ENCODE measurements at regions not wholly inside any gene's neighbourhood (a gene's known extent, or its start where the extent isn't known, plus 50 kb on each side); places are given as distances from the start of the nearest gene placed in this dataset.
"Not testable (repeated sequence)": the region's sequence is repeated elsewhere in the genome, so short reads cannot be mapped to it uniquely, and the experiment has no call there.

DNA sequence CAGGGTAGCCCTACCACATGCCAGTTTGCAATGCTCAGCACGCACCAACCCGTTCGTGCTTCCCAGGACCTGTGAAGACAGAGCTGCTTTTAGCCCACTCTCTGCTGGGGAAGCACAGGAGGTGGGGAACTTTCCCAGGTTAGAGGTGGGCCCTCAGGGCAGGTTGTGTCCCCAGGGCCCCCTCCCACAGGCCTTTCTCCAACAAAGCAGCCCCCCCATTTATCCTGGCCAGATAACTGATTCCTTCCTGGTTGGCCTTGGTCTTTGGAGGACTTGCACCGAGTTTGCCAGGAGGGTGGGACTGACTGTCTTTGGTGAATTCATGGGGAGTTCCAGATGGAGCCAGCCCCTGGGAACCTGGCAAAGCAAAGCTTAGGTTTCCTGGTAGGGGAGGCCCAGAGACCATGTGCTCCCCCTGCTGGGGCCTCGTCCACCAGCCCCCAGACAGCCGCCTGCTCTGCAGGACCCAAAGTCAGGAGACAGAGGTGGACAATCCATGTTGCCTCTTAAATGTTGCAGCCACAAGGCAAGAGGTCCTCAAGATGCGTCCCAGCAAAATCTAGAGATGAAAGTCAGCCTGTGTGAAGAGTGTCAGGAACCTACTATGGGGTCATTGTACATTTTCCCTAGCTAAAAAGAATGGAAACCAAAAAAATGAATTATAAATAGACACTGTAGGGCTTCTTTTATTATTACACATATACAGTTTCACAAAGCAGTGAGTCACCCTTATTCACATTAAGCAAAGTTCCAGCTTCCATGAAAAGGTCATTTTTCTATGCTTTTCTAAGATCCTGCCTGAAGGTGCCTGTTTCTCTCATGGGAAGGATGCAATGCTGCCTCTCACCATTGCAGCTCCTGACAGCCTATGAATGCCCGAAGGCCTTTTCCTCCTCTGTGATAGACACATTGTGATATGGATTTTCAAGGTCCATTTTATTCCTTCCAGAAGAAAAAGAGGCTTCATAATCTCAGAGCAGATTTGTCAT lies 497.8 kb downstream of the PREX1 start:
- no peak for DNase-seq (ENCODE audit: low spot score)

DNA sequence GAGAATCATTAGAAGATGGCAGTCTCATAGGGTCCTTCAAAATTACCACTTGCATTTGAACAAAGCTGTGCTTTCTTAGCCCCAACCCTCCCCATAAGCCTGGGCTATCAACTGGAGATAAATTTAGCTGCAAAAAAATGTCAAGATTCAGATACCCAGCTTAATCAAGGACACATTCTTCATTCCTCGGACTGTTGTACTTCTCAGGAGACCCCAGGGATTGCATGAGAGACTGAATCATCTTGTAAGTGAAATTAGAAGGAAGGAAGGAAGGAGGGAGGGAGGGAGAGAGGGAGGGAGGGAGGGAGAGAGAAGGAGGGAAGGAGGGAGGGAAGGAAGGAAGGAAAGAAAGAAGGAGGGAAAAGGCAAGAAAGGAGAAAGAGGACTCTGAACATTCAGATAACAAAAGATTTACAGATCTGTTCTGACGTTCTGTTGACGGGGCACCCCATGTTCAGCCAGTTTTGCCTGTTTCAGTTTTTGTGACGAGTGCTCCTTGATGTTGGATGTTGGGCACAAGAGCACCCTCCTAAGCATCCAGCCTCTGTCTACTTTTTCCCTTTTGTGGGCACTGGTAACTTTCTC lies 498.7 kb downstream of the PREX1 start:
- DNase-seq (ENCODE audit: low spot score) = no peak

DNA sequence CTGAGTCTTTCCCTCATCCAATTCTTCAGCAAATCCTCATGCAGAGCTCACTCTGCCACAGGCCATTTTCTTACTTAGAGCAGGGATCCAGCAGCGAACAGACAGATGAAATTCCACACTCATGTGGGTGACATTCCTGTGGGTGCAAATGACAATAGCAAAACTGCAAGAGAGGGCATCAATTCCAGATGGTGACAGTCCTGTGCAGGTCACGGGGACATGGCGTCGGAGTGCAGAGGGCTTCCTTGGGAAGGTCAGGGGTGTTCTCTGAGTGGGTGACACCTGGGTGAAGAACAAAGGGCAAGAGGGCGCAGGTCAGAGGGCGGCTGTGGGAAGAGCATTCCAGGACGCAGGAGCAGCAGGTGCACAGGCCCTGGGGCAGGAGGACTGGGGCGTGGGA lies 500.0 kb downstream of the PREX1 start:
- not testable (repeated sequence) for DNase-seq (ENCODE audit: low spot score)

- DNase-seq (ENCODE audit: low spot score) = no peak
Observed at GRCh38 chr20:48326868-48327267, 500.9 kb downstream of the PREX1 start.

DNA sequence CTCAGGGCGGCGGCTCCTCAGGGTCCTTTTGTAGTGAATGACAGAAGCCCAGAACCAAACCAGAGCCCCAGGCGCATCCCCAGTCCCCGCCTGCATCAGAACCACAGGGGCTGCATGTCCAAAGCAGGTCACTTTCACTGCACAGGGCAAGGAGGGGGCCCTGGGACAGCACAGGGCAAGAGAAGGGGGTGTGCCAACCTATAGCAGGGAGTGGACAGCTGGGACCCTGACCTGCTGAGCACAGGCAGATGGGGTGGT lies 501.4 kb downstream of the PREX1 start:
- no peak for DNase-seq (ENCODE audit: low spot score)

DNA sequence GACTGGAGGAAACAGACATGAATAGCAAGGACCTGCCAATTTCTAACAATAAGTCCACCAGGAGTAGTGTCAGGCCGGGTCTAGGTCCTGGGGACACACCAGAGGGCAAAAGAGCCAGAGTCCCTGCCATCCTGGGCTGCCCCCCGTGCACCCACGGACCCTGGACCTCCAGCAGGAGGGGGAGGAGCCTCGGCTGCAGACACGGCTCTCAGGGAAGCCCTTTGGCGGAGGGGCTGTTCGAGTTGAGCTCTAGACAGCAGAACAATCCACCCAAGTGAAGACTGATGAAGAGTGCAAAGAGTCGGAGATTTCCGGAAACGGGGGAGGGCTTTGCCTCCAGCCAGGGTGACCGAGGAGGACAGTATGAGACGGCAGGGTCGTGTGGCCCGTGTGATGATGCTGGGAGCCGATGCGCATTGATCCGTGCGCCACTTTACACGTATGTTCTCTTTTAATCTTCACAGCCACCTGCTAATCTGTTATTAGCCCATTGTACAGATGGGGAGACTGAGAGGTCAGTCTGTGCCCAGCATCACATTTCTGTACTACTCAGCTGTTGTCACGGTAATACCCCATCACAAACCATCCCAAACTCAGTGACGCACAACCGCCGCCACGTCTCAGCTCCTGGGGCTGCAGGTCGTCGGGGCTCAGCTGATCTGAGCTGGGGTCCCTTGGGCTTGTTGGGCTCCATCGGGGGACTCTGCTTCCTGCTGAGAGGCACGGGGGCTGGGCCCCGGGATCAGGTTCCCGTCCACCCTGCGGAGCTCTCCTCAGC lies 502.0 kb downstream of the PREX1 start:
- no peak for DNase-seq (ENCODE audit: low spot score)

DNA sequence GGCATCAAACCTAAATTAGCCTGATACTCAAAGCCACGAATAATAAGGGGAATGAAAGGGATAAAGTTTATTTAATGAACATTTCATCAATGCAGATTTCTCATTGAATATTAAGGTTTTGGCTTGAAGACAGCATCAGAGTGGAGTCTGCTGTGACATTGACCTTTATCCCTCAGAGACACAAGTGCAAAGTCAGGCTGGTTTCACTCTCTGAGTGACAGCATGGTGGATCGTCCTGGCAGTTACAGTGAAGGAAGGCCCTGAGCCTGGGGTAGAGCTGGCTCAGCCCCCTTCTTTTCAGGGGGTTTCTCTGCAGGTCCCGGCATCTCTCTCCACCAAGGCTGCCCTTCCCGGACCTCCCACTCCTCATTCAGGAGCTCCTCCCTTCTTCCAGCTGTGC lies 503.1 kb downstream of the PREX1 start:
- no peak for DNase-seq (ENCODE audit: low spot score)

DNA sequence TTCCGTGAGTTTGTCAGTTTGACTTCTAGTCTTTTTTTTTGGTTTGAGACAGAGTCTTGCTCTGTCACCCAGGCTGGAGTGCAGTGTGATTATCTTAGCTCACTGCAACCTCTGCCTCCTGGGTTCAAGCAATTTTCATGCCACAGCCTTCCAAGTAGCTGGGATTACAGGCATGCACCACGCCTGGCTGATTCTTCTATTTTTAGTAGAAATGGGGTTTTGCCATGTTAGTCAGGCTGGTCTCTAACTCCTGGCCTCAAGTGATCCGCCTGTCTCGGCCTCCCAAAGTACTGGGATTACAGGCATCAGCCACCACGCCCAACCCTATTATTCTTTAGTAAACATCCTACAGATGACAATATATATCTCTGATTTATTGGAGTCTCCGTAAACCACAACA lies 506.5 kb downstream of the PREX1 start:
- DNase-seq (ENCODE audit: low spot score) = no peak

DNA sequence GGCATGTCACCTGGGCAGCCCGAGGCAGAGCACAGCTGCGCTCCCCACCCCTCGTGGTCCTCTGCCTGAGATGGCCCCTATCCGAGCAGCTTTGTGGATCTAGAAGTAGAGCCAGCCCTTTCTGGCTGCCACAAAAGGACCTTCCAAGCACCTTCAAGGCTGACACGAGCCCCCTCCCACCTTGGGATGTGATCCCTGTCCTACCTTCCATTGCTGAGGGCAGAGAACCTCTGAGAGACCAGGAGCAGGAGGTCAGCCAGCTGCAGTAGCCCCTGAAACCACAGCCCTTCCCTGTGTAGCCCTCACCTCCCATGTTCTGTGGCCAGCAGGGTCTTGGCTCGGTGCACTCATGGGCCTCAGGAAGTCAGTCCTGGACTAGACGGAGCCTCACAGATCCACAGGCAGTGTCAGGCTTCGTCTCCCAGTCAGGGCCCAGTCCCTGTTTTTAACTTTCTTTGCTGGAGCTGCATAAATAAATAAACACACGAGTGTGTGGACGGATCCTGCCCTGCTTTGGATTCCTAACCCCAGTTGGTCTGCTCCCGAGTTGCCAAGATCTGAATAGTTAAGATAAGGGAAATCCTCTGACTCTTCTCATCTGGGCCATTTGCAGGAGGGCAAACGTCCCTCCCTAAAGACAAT lies 507.7 kb downstream of the PREX1 start:
- DNase-seq (ENCODE audit: low spot score) = no peak

GRCh38 chr20:48317578-48317977 lies 510.2 kb downstream of the PREX1 start:
- no peak for DNase-seq (ENCODE audit: low spot score)

DNA sequence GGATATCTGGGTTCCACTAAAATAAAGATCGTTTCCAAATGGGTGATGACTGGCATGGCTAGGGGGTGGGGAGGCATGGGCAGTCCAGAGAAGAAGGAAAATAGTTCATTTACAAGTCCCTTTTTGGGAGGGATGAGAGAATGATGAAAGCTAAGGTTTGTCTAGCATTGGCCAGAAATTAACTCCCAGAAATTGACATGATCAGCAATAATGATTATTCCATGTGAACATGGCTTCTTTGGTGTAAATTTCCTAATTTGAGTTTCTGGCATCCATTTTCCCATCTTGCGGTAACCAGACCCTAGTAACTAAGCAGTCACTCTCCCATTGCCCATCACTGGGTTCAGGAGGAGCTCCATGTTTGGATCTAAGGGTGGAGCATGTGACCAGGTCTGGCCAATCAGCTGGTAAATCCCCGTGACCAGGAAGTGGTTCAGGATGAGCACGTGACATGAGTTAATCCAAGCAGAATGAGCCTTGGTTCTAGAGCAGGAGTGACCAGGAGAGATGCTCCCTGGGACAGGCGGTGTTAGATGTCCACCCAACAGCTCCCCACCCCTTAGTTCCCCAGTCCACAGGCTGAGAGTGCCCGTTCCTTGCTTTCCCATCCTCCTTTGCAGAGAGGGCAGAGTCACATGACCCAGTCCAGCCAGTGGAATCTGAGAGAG lies 512.7 kb downstream of the PREX1 start:
- DNase-seq (ENCODE audit: low spot score) = no peak

GRCh38 chr20:48313324-48313723 lies 514.5 kb downstream of the PREX1 start:
- no peak for DNase-seq (ENCODE audit: low spot score)

DNA sequence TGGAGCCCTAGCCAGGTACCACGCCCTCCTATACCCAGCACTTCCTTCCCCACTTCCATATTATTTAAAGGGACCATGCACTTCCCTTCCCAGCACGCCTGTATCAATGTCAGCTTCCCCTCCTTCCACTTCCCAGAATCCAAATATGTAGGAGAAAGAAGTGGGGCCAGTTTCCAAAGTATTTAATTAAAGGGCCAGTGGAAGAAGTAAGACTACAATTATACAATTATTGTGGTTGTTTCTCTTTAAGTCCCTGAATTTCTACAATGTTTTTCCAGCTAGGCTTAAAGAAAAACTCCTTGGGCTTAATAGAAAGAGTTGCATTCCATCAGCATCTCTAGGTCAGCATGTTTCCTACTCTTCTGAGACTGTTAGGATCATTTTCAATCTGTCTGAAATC lies 515.8 kb downstream of the PREX1 start:
- no peak for DNase-seq (ENCODE audit: low spot score)

DNA sequence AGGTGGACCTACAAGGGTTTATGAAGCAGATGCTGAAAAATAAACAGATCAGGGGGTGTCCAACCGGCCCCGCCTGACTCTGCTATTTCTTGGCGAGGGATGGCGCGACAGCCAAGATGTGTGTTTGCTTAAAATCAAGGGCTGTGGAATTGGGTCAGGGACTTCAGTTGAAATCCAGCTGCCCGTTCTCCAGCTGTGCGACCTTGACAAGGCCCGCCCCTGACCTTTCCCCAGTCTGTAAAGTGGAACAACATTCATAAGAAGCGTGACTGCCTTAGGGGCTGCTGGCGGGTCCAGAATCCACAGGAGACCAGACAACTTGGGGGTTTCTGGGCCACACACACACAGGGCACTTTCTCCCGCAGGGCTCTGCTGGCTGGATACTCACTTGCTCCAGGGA lies 517.5 kb downstream of the PREX1 start:
- DNase-seq (ENCODE audit: low spot score) = no peak

DNA sequence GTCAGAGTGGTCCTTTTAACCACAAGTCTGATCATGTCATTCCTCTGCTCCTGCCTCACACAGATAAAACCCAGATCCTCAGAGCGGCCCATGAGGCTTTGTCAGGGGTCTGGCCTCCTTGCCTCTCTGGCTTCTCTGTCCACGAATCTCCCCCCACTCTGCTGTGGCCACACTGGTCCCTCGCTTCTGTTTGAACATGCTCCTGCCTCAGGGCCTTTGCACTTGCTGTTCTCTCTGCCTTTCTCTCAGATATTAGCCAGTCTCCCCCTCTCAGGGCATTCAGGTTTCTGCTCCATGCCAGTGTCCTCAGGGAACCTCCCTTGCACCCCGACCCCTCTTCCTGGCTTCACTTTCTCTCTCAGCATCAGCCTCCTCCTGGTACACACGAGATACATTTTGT lies 518.5 kb downstream of the PREX1 start:
- DNase-seq (ENCODE audit: low spot score) = no peak

- DNase-seq (ENCODE audit: low spot score) = no peak
Observed at GRCh38 chr20:48308882-48309281, 518.9 kb downstream of the PREX1 start.

GRCh38 chr20:48308232-48308781 lies 519.5 kb downstream of the PREX1 start:
- DNase-seq (ENCODE audit: low spot score) = no peak

DNA sequence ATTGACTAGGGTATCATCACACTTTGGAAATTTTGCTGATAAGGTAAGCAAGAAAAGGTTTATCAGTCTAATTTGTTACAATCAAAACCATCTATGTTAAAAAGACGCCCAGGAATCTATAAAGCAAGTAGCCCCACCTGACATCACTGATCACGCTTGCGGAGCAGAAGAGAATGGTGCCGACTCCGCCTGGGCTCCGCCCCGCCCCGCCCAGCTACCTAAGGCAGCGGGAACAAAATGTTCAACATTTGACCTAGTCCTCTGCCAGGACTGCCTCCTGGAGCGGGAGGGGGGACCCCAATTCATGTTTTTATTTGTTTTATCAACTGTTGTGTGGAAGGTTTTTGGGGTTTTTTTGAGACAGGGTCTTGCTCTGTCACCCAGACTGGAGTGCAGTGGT lies 520.5 kb downstream of the PREX1 start:
- no peak for DNase-seq (ENCODE audit: low spot score)

DNA sequence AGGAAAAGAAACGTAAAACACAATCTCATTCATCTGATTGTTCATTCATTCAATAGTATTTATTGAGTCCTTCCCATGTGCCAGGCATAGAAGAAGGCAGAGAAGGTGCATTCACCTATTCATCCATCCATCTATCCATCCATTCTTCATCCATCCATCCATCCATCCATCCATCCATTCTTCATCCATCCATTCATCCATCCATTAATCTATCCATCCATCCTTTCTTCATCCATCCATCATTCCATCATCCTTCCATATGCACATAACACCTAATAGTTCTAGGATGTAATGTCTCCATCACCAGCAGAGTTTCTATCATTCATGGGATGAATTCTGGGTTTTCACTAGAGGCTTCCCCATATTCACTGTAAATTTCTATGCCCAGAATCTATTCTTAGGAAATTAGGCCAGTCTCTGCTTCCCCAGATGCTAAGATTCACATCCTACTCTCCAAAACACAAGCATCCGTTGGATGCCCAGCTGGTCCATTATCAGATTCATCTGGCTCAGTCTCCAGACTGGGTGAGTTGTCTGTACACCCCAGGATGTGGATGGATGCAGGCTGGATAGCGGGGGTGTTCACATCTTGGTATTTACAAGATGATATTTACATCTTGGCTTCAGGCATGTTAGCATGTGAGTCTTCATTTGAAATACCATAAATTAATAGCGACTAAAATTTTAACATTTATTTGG lies 517.7 kb upstream of the SULF2 start:
- no peak for DNase-seq (ENCODE audit: low spot score)

DNA sequence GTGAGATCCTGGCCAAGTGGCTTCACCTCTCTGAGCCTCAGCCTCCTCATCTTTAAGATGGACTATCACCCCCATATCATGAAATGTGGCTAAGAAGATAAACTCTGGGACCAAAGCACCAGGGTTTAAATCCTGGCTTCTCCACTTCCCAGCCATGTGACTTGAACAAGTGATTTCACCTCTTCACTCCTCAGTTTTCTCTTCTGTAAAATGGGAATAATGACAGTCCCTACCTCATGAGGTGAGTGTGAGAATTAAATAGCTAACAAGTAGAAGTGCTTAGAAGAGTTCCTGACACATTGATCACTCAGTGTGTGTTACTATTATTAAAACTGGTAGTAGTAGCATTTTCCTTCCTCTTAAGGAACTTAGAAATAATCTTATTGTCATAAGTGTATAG lies 516.9 kb upstream of the SULF2 start:
- DNase-seq (ENCODE audit: low spot score) = no peak

GRCh38 chr20:48301189-48301588 lies 515.9 kb upstream of the SULF2 start:
- DNase-seq (ENCODE audit: low spot score) = no peak

Data from AG08395 (cell line).